Ovary (tissue), 7 donors: ENCODE measurements at regions not wholly inside any gene's neighbourhood (a gene's known extent, or its start where the extent isn't known, plus 50 kb on each side); places are given as distances from the start of the nearest gene placed in this dataset.

Source experiments
- DNase-seq, 5 donors: peaks; one replicate each; pipeline ENCODE4 v3.0.0-alpha.2; 2019 to 2020
- H3K27ac ChIP-seq, 2 donors: fragments of 200-600 bp; one replicate each; pipeline versions ENCODE4 v1.5.1 to v1.8.0; 2019 to 2022
- H3K27me3 ChIP-seq: fragments of 200-600 bp; one replicate; pipeline ENCODE4 v1.8.0; 2022
- H3K36me3 ChIP-seq: fragments of 200-600 bp; sonication (generic); one replicate; pipeline ENCODE4 v1.5.1; 2019
- H3K4me1 ChIP-seq: one replicate; pipeline ENCODE4 v1.8.1; 2013; ENCODE audit warnings: mild to moderate bottlenecking, moderate library complexity; ENCODE audit not compliant: insufficient read depth
- H3K4me3 ChIP-seq: fragments of 200-600 bp; sonication (generic); one replicate; pipeline ENCODE4 v1.5.1; 2017
- H3K9me3 ChIP-seq, 2 donors: fragments of 200-600 bp in 1 of 2; sonication (generic) in 1 of 2; one replicate each; pipeline versions ENCODE4 v1.5.1 to v1.8.1; 2013 to 2019; ENCODE audit warnings: mild to moderate bottlenecking in 1 of 2, moderate library complexity in 1 of 2
- EP300 ChIP-seq: sonication (generic); formaldehyde crosslinking; IDR thresholded peaks from one replicate; pipeline ENCODE4 v1.6.1; 2017; ENCODE audit warnings: antibody characterized with exemption
- POLR2A ChIP-seq: fragments of 450-650 bp; IDR thresholded peaks from one replicate; pipeline ENCODE4 v1.6.1; 2017; ENCODE audit warnings: antibody characterized with exemption, mild to moderate bottlenecking, moderate library complexity
- WGBS, 3 donors: extraction: QIAGEN DNeasy Blood & Tissue Kit in 1 of 3; methylation state at CpG; one replicate each; pipeline versions ENCODE4 v1.1.5 to v1.1.7; 2013 to 2017; 5-methylcytosine and 5-hydroxymethylcytosine counted together
- intact Hi-C, 4 donors: fragments of 100-400 bp; cut with DNase I; formaldehyde crosslinking; loops; one replicate each; pipeline versions ENCODE4 v1.11.0 to v1.15.1; 2022 to 2023
- TF ChIP-seq, protein P1 (sequence below), 3 donors: fragments of 450-650 bp in 2 of 3; fragments of 200-600 bp in 1 of 3; IDR thresholded peaks; one replicate each; pipeline versions ENCODE4 v1.5.1 to v1.8.0; 2016 to 2022; ENCODE audit warnings: antibody characterized with exemption in 3 of 3, mild to moderate bottlenecking in 1 of 3
- donor health status: DM: no; HTN: no; CAD: no; lungs with moderate emphysema.
- donor health status: DM: no; HTN: no; CAD: no.
- donor health status: Bipolar disorder and iron deficiency.
- donor health status: DM: no; HTN: no; CAD: no.
- donor health status: DM: yes; HTN: yes; CAD: no.

- H3K27ac ChIP-seq, result no peak overlapping the region
- no peak overlapping the region for H3K4me3 ChIP-seq
- peak in 1 of 5 donors; percentile 32 for DNase-seq
- WGBS, 3 donors, result 55 to 80% (median 78%) methylated on average over 4 of the region's 4 CpGs
- no peaks in the 10 kb centered on the region for H3K4me1 ChIP-seq
- no peaks in the 10 kb centered on the region for H3K27me3 ChIP-seq
- no peaks in the 10 kb centered on the region for H3K36me3 ChIP-seq
- H3K9me3 ChIP-seq, result peaks cover 0 to 3% of the 10 kb centered on the region in 2 donors
- intact Hi-C loops, result no loop called here
- TF ChIP-seq, protein P1, sequence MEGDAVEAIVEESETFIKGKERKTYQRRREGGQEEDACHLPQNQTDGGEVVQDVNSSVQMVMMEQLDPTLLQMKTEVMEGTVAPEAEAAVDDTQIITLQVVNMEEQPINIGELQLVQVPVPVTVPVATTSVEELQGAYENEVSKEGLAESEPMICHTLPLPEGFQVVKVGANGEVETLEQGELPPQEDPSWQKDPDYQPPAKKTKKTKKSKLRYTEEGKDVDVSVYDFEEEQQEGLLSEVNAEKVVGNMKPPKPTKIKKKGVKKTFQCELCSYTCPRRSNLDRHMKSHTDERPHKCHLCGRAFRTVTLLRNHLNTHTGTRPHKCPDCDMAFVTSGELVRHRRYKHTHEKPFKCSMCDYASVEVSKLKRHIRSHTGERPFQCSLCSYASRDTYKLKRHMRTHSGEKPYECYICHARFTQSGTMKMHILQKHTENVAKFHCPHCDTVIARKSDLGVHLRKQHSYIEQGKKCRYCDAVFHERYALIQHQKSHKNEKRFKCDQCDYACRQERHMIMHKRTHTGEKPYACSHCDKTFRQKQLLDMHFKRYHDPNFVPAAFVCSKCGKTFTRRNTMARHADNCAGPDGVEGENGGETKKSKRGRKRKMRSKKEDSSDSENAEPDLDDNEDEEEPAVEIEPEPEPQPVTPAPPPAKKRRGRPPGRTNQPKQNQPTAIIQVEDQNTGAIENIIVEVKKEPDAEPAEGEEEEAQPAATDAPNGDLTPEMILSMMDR (IDR thresholded peaks at IDR 0.05), result no peak
- TF ChIP-seq POLR2A (no peak), EP300 (peak; percentile 84)
These were observed 208.6 kb downstream of the SLC38A4 start for GRCh38 chr12:46617167-46617566.

- intact Hi-C loops, result no loop called here
These were observed 215.0 kb downstream of the SLC38A4 start for GRCh38 chr12:46610754-46611153.

GRCh38 chr12:46609674-46610073 lies 216.1 kb downstream of the SLC38A4 start:
- TF ChIP-seq POLR2A, result no peak
- TF ChIP-seq EP300, result no peak
- TF ChIP-seq, protein P1 (IDR thresholded peaks at IDR 0.05), result no peak
- H3K4me3 ChIP-seq, result no peak overlapping the region
- no peaks in the 10 kb centered on the region for H3K36me3 ChIP-seq
- H3K4me1 ChIP-seq, result peaks cover 9% of the 10 kb centered on the region
- H3K27me3 ChIP-seq, result no peaks in the 10 kb centered on the region
- WGBS, 3 donors, result 58 to 75% (median 66%) methylated on average over 2 of the region's 2 CpGs
- intact Hi-C loops, result no loop called here
- H3K9me3 ChIP-seq, result peaks cover 0 to 2% of the 10 kb centered on the region in 2 donors
- H3K27ac ChIP-seq, result no peak overlapping the region
- no peak for DNase-seq

More at GRCh38 chr12:46610754-46611153, 215.0 kb downstream of the SLC38A4 start:
- Histone ChIP-seq H3K27me3 (no peaks in the 10 kb centered on the region), H3K4me1 (peaks cover 9% of the 10 kb centered on the region), H3K9me3 (peaks cover 0 to 3% of the 10 kb centered on the region in 2 donors), H3K27ac (no peak overlapping the region), H3K36me3 (no peaks in the 10 kb centered on the region), H3K4me3 (no peak overlapping the region)
- 94 to 98% (median 97%) methylated on average over 3 of the region's 3 CpGs for WGBS, 3 donors
- TF ChIP-seq EP300, result no peak
- TF ChIP-seq POLR2A, result no peak
- TF ChIP-seq, protein P1 (IDR thresholded peaks at IDR 0.05), result no peak
- DNase-seq, result no peak

DNA sequence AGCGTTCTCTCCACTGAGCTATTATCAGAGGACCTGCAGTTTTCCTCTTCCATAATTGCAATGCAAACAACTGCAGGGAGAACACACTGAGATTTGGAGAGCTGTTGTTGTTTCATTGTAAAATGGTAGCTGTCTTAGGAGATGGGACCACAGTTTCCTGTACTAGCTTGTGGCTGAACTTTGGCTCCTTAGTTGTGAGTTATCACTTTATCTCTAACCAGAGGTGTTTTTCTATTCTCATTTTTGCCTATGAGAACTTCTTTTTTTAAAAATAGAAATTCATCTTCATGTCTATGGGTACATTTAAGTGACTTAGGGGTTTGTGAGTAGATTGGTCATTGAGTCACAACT lies 216.5 kb downstream of the SLC38A4 start:
- peak overlapping the region in 1 of 2 donors; percentile 62 for H3K27ac ChIP-seq
- peaks cover 0 to 4% of the 10 kb centered on the region in 2 donors for H3K9me3 ChIP-seq
- H3K4me1 ChIP-seq, result peaks cover 9% of the 10 kb centered on the region
- TF ChIP-seq EP300 (no peak), POLR2A (no peak)
- TF ChIP-seq, protein P1 (IDR thresholded peaks at IDR 0.05), result no peak
- intact Hi-C loops, result no loop called here
- H3K4me3 ChIP-seq, result no peak overlapping the region
- 16 to 25% (median 22%) methylated on average over 1 of the region's 1 CpG for WGBS, 3 donors
- no peaks in the 10 kb centered on the region for H3K36me3 ChIP-seq
- H3K27me3 ChIP-seq, result no peaks in the 10 kb centered on the region
- no peak for DNase-seq
